ENCODE measurements at regions not wholly inside any gene's neighbourhood (a gene's known extent, or its start where the extent isn't known, plus 50 kb on each side); places are given as distances from the start of the nearest gene placed in this dataset.
A peak's percentile ranks its signal among the peaks of the same experiment; 100 is the strongest.

GRCh38 chr10:108147346-108147745, 982.8 kb upstream of the SORCS1 start (continued):
- TF ChIP-seq ATF3 (IDR thresholded peaks at IDR 0.05) (no peak), FOXA1 (IDR thresholded peaks at IDR 0.05) (no peak), SP1 (IDR thresholded peaks at IDR 0.05) (no peak), ZBTB33 (IDR thresholded peaks at IDR 0.05) (no peak), HNF4G (IDR thresholded peaks at IDR 0.05) (no peak)

GRCh38 chr10:108141064-108141463, 976.6 kb upstream of the SORCS1 start:
- TF ChIP-seq HNF4A (conservative IDR thresholded peaks at IDR 0.05), result peak in 1 of 2 donors; percentile 18
- no peak for TF ChIP-seq CTCF (IDR thresholded peaks at IDR 0.05; ENCODE audit: low read depth, low read length, missing input control)
- WGBS, result 29% methylated on average over 1 of the region's 1 CpG
- Histone ChIP-seq H3K27me3 (ENCODE audit: control insufficient read depth in 4 of 4, insufficient read depth in 4 of 4, low read length in 3 of 4) (no peaks in the 10 kb centered on the region), H3K9me3 (ENCODE audit: control insufficient read depth in 4 of 4, low read length in 3 of 4) (no peaks in the 10 kb centered on the region), H3K9ac (ENCODE audit: low read depth in 1 of 2, low read length in 2 of 2) (no peak overlapping the region), H3K4me1 (ENCODE audit: control insufficient read depth in 4 of 4, insufficient read depth in 4 of 4, low read length in 3 of 4) (no peaks in the 10 kb centered on the region), H3K4me3 (ENCODE audit: low read depth in 1 of 3, low read length in 3 of 3) (no peak overlapping the region), H3K36me3 (ENCODE audit: control insufficient read depth in 4 of 4, insufficient read depth in 3 of 4, low read depth in 1 of 4, low read length in 3 of 4) (no peaks in the 10 kb centered on the region), H3K27ac (ENCODE audit: low read depth in 1 of 2, low read length in 2 of 2) (no peak overlapping the region)
- DNase-seq (ENCODE audit: low spot score), result no peak

GRCh38 chr10:108132303-108132702, 967.8 kb upstream of the SORCS1 start:
- no peaks in the 10 kb centered on the region for H3K36me3 ChIP-seq (ENCODE audit: control insufficient read depth in 4 of 4, insufficient read depth in 3 of 4, low read depth in 1 of 4, low read length in 3 of 4)
- WGBS, result 82% methylated on average over 2 of the region's 2 CpGs
- no peaks in the 10 kb centered on the region for H3K9me3 ChIP-seq (ENCODE audit: control insufficient read depth in 4 of 4, low read length in 3 of 4)
- no peak for DNase-seq (ENCODE audit: low spot score)
- TF ChIP-seq CTCF (IDR thresholded peaks at IDR 0.05; ENCODE audit: low read depth, low read length, missing input control), result no peak
- TF ChIP-seq FOXA1 (IDR thresholded peaks at IDR 0.05), result no peak
- no peak for TF ChIP-seq FOXA2 (IDR thresholded peaks at IDR 0.05)
- TF ChIP-seq ZBTB33 (IDR thresholded peaks at IDR 0.05), result no peak
- no peak for TF ChIP-seq MAX (IDR thresholded peaks at IDR 0.05)
- TF ChIP-seq SP1 (IDR thresholded peaks at IDR 0.05), result no peak
- no peak for TF ChIP-seq EGR1 (IDR thresholded peaks at IDR 0.05; ENCODE audit: low read depth in 2 of 2)
- TF ChIP-seq ATF3 (IDR thresholded peaks at IDR 0.05), result no peak
- TF ChIP-seq RAD21 (IDR thresholded peaks at IDR 0.05), result no peak
- no peak for TF ChIP-seq YY1 (IDR thresholded peaks at IDR 0.05)
- TF ChIP-seq HNF4A (conservative IDR thresholded peaks at IDR 0.05), result no peak
- no peak for TF ChIP-seq REST (IDR thresholded peaks at IDR 0.05)
- no peak for TF ChIP-seq GABPA (IDR thresholded peaks at IDR 0.05 in 1 of 2, conservative IDR thresholded peaks at IDR 0.05 in 1 of 2)
- no peak for TF ChIP-seq RXRA (IDR thresholded peaks at IDR 0.05)
- no peak for TF ChIP-seq JUND (IDR thresholded peaks at IDR 0.05)
- no peak for TF ChIP-seq HNF4G (IDR thresholded peaks at IDR 0.05)
- no peak for TF ChIP-seq NR2F2 (IDR thresholded peaks at IDR 0.05)
- peaks cover 0 to 3% (median 0%) of the 10 kb centered on the region in 4 donors for H3K27me3 ChIP-seq (ENCODE audit: control insufficient read depth in 4 of 4, insufficient read depth in 4 of 4, low read length in 3 of 4)
- no peak overlapping the region for H3K27ac ChIP-seq (ENCODE audit: low read depth in 1 of 2, low read length in 2 of 2)
- H3K4me3 ChIP-seq (ENCODE audit: low read depth in 1 of 3, low read length in 3 of 3), result no peak overlapping the region
- H3K9ac ChIP-seq (ENCODE audit: low read depth in 1 of 2, low read length in 2 of 2), result no peak overlapping the region
- H3K4me1 ChIP-seq (ENCODE audit: control insufficient read depth in 4 of 4, insufficient read depth in 4 of 4, low read length in 3 of 4), result no peaks in the 10 kb centered on the region

All from liver (tissue), 8 donors.